ENCODE measurements at regions not wholly inside any gene's neighbourhood (a gene's known extent, or its start where the extent isn't known, plus 50 kb on each side); places are given as distances from the start of the nearest gene placed in this dataset.

DNA sequence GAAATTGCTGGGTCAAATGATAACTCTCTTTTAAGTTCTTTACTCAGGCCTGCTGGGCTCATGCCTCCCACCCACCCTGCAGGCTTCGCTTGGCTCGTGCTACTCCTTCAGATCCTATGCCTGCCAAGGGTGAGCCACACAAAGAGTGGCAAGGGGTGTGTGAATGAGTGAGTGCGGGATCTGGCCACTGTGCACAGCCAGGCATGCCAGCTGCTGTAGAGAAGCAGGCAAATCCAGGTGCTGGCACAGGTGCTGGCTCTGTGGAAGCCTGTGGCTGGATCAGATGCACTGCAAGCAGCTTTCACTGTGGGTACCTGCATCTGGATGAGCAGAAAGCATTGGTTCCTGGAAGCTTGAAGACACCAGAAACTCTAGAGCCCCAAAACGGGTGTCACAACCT is 1055.7 kb upstream of the EPHA6 start:
- Histone ChIP-seq H3K79me2 (ENCODE audit: insufficient read depth, low read length) (no peaks in the 10 kb centered on the region), H4K20me1 (ENCODE audit: insufficient read depth) (no peaks in the 10 kb centered on the region), H3K27me3 (ENCODE audit: insufficient read depth, low read length) (no peaks in the 10 kb centered on the region), H3K36me3 (ENCODE audit: control insufficient read depth in 1 of 2, insufficient read depth in 2 of 2, low read length in 2 of 2) (no peaks in the 10 kb centered on the region), H3K27ac (ENCODE audit: low read depth, low read length) (no peak overlapping the region), H3K9ac (ENCODE audit: low read length) (no peak overlapping the region), H3K4me1 (ENCODE audit: control insufficient read depth in 1 of 2, insufficient read depth in 2 of 2, low read length in 2 of 2) (no peaks in the 10 kb centered on the region), H2AFZ (ENCODE audit: low read depth, low read length, poor library complexity, severe bottlenecking) (no peak overlapping the region), H3K9me2 (ENCODE audit: insufficient read depth) (no peaks in the 10 kb centered on the region), H3K4me2 (ENCODE audit: low read length) (no peak overlapping the region), H3K4me3 (replicated peaks in 1 of 2; ENCODE audit: low read depth in 1 of 2, low read length in 2 of 2) (no peak overlapping the region), H3K9me3 (ENCODE audit: control insufficient read depth in 1 of 2, insufficient read depth in 1 of 2, low read depth in 1 of 2, low read length in 2 of 2) (peaks cover 3 to 4% of the 10 kb centered on the region in 2 experiments; a peak in 2 of 4 replicates)
- DNase-seq (ENCODE audit: low read depth, low spot score) (no peak), ATAC-seq (no peak)
- POLR2A ChIA-PET = no interaction called here
- RAD21 ChIA-PET (ENCODE audit: low non-redundant PET in 1 of 2, low total read pairs in 2 of 2, uncharacterized antibody in 2 of 2, unreplicated experiment in 2 of 2) = no interaction called here
- CTCF ChIA-PET = no interaction called here
- BruUV-seq (replicated peaks) = no TSS peak
- TF ChIP-seq RAD21 (IDR thresholded peaks at IDR 0.05; ENCODE audit: low read depth) (no peak), YY1 (IDR thresholded peaks at IDR 0.05; ENCODE audit: extremely low read depth, insufficient replicate concordance, low read depth, low read length) (no peak), SP1 (IDR thresholded peaks at IDR 0.05; ENCODE audit: low read depth) (no peak), ELF1 (IDR thresholded peaks at IDR 0.05; ENCODE audit: borderline replicate concordance, low read depth) (no peak), EZH2 (IDR thresholded peaks at IDR 0.05) (no peak), FOSL1 (IDR thresholded peaks at IDR 0.05; ENCODE audit: low read depth) (no peak), POLR2A (IDR thresholded peaks at IDR 0.05; ENCODE audit: borderline replicate concordance, extremely low read depth, insufficient read depth, insufficient read length) (no peak), EGR1 (IDR thresholded peaks at IDR 0.05; ENCODE audit: low read depth) (no peak), JUND (IDR thresholded peaks at IDR 0.05) (no peak), SRF (IDR thresholded peaks at IDR 0.05; ENCODE audit: low read depth) (no peak), SIN3A (IDR thresholded peaks at IDR 0.05; ENCODE audit: low read depth) (no peak)
- TF ChIP-seq, protein P1, sequence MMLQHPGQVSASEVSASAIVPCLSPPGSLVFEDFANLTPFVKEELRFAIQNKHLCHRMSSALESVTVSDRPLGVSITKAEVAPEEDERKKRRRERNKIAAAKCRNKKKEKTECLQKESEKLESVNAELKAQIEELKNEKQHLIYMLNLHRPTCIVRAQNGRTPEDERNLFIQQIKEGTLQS (IDR thresholded peaks at IDR 0.05) = no peak
- TF ChIP-seq, protein P2, sequence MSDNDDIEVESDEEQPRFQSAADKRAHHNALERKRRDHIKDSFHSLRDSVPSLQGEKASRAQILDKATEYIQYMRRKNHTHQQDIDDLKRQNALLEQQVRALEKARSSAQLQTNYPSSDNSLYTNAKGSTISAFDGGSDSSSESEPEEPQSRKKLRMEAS (IDR thresholded peaks at IDR 0.05) = no peak
- intact Hi-C loops (cut with micrococcal nuclease) = no loop called here
